Right lobe of liver (tissue), 4 donors: ENCODE measurements at regions not wholly inside any gene's neighbourhood (a gene's known extent, or its start where the extent isn't known, plus 50 kb on each side); places are given as distances from the start of the nearest gene placed in this dataset.

Experiments used
- CTCF ChIP-seq, 4 donors: fragments of 200-600 bp in 3 of 4; fragments of 450-650 bp in 1 of 4; IDR thresholded peaks; one replicate each; pipeline versions ENCODE4 v1.5.1 to v1.8.0; 2016 to 2022; ENCODE audit warnings: antibody characterized with exemption in 4 of 4, mild to moderate bottlenecking in 2 of 4
- POLR2A ChIP-seq: fragments of 450-650 bp; IDR thresholded peaks from one replicate; pipeline ENCODE4 v1.6.1; 2017; ENCODE audit warnings: antibody characterized with exemption, mild to moderate bottlenecking
- donor health status: DM: no; HTN: no; CAD: no.
- donor health status: DM: no; HTN: no; CAD: no.
- donor health status: DM: no; HTN: yes; CAD: no.

GRCh38 chr11:93936460-93936859 is 84.7 kb upstream of the HEPHL1 start:
- no peak for TF ChIP-seq POLR2A
- no peak for TF ChIP-seq CTCF (IDR thresholded peaks at IDR 0.05)
